KMS-11 (cell line): ENCODE measurements at regions not wholly inside any gene's neighbourhood (a gene's known extent, or its start where the extent isn't known, plus 50 kb on each side); places are given as distances from the start of the nearest gene placed in this dataset.

Source experiments
- H2AFZ ChIP-seq: fragments of 200-600 bp; sonication (generic); 2 replicates; pipeline ENCODE4 v1.6.1; 2016; ENCODE audit warnings: antibody characterized with exemption, mixed run types, low read depth
- H3K27ac ChIP-seq: fragments of 200-600 bp; sonication (generic); 2 replicates; pipeline ENCODE4 v1.6.1; 2016; ENCODE audit warnings: mild to moderate bottlenecking, mixed run types
- H3K27me3 ChIP-seq: fragments of 200-600 bp; sonication (generic); 2 replicates; pipeline ENCODE4 v1.6.1; 2017; ENCODE audit warnings: mild to moderate bottlenecking, low read depth, mixed run types, moderate library complexity; ENCODE audit not compliant: insufficient read depth
- H3K36me3 ChIP-seq: fragments of 200-600 bp; sonication (generic); 2 replicates; pipeline ENCODE4 v1.6.1; 2017; ENCODE audit warnings: mild to moderate bottlenecking, mixed run types; ENCODE audit not compliant: insufficient read depth
- H3K4me1 ChIP-seq: fragments of 200-600 bp; sonication (generic); 2 replicates; pipeline ENCODE4 v1.6.1; 2016; ENCODE audit warnings: mild to moderate bottlenecking, low read depth, mixed run types; ENCODE audit not compliant: poor library complexity, severe bottlenecking
- H3K4me2 ChIP-seq: fragments of 200-600 bp; sonication (generic); 2 replicates; pipeline ENCODE4 v1.7.0; 2016; ENCODE audit warnings: mild to moderate bottlenecking, mixed run types
- H3K4me3 ChIP-seq: fragments of 200-600 bp; sonication (generic); IDR thresholded peaks from 2 replicates; pipeline ENCODE4 v1.6.1; 2017; ENCODE audit warnings: low read depth, low read length, mixed read lengths; ENCODE audit not compliant: insufficient read depth
- H3K79me2 ChIP-seq: fragments of 200-600 bp; sonication (generic); 2 replicates; pipeline ENCODE4 v1.6.1; 2016; ENCODE audit warnings: low read depth, mixed run types; ENCODE audit not compliant: insufficient read depth
- H3K9ac ChIP-seq: fragments of 200-600 bp; sonication (generic); 2 replicates; pipeline ENCODE4 v1.6.1; 2016; ENCODE audit warnings: mild to moderate bottlenecking, mixed run types
- H4K20me1 ChIP-seq: fragments of 200-600 bp; sonication (generic); 2 replicates; pipeline ENCODE4 v1.6.1; 2016; ENCODE audit warnings: mild to moderate bottlenecking, mixed run types; ENCODE audit not compliant: insufficient read depth
- TF ChIP-seq, protein P1 (sequence below): fragments of 200-600 bp; sonication (generic); conservative IDR thresholded peaks from 2 replicates; pipeline ENCODE4 v1.6.1; 2017; ENCODE audit warnings: low read depth, mild to moderate bottlenecking, antibody characterized with exemption, low read length, moderate library complexity, mixed read lengths

DNA sequence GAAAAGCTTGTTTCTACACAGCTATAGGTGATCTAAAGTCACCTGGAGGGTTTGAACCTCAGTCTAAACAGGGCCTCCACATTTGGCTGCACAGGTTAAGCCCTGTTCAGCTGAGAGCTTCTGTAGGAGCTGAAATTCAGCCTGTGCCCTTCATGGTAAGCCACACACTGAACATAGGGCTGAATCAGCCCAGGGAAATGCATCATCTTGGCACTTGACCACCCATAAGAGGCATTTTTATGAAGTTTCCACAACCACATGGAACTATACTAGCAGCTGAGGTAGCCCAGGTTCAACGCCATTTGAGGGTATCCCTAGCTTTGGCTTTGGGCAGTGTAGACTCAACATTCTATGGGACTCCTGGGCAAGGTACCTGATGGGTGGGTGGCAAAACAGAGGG is 126.8 kb downstream of the FAM174B start:
- no peaks in the 10 kb centered on the region for H3K36me3 ChIP-seq
- H4K20me1 ChIP-seq, result no peaks in the 10 kb centered on the region
- TF ChIP-seq, protein P1, sequence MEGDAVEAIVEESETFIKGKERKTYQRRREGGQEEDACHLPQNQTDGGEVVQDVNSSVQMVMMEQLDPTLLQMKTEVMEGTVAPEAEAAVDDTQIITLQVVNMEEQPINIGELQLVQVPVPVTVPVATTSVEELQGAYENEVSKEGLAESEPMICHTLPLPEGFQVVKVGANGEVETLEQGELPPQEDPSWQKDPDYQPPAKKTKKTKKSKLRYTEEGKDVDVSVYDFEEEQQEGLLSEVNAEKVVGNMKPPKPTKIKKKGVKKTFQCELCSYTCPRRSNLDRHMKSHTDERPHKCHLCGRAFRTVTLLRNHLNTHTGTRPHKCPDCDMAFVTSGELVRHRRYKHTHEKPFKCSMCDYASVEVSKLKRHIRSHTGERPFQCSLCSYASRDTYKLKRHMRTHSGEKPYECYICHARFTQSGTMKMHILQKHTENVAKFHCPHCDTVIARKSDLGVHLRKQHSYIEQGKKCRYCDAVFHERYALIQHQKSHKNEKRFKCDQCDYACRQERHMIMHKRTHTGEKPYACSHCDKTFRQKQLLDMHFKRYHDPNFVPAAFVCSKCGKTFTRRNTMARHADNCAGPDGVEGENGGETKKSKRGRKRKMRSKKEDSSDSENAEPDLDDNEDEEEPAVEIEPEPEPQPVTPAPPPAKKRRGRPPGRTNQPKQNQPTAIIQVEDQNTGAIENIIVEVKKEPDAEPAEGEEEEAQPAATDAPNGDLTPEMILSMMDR, result no peak
- no peak overlapping the region for H3K4me3 ChIP-seq
- no peaks in the 10 kb centered on the region for H3K79me2 ChIP-seq
- no peak overlapping the region for H3K4me2 ChIP-seq
- no peak overlapping the region for H3K27ac ChIP-seq
- no peak overlapping the region for H2AFZ ChIP-seq
- H3K4me1 ChIP-seq, result peaks cover 8% of the 10 kb centered on the region
- H3K9ac ChIP-seq, result no peak overlapping the region
- no peaks in the 10 kb centered on the region for H3K27me3 ChIP-seq

DNA sequence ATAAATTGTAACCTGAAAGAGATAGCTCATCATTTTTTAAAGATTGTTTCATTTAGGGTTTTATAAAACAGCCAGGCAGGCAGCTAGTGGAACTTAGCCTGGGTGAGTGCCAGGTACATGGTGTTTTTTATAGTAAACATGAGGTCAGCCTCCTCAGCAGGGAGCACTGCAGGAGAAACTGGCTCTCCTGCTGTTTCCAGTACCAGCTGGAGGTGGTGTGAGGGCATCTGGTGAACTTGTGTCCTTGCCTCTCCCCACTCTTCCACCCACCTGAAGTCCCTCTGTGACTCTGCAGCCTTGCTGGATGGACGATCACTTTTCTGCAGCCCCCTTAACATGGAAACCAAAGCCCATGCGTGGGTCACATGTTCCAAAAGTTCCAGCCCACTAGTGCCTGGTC is 128.4 kb downstream of the FAM174B start:
- Histone ChIP-seq H3K27me3 (no peaks in the 10 kb centered on the region), H2AFZ (no peak overlapping the region), H3K4me2 (no peak overlapping the region), H3K9ac (no peak overlapping the region), H3K4me3 (no peak overlapping the region), H3K36me3 (no peaks in the 10 kb centered on the region), H3K27ac (no peak overlapping the region), H3K79me2 (no peaks in the 10 kb centered on the region), H3K4me1 (peaks cover 8% of the 10 kb centered on the region), H4K20me1 (no peaks in the 10 kb centered on the region)
- TF ChIP-seq, protein P1, result no peak

DNA sequence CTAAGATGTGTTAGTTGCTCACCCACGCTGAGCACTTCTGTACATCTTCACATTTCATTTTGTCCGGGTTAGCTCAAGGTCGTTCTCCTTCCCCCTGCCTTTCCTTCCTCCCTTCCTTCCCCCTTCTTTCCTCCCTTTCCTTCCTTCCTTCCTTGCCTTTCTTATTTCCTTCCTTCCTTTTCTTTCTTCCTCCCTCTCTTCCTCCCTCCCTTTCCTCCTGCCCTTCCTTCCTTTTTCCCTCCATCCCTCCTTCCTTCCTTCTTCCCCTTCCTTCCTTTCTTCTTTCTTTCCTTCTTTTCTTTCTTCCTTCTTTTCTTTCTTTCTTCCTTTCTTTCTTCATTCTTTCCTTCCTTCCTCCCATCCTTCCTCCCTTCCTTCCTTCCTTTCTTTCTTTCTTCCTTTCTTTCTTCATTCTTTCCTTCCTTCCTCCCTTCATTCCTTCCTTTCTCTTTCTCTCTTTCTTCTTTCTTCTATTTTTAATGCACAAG is 129.8 kb downstream of the FAM174B start:
- no peaks in the 10 kb centered on the region for H3K27me3 ChIP-seq
- no peaks in the 10 kb centered on the region for H4K20me1 ChIP-seq
- H3K36me3 ChIP-seq, result no peaks in the 10 kb centered on the region
- H3K4me2 ChIP-seq, result no peak overlapping the region
- H3K27ac ChIP-seq, result no peak overlapping the region
- TF ChIP-seq, protein P1, result no peak
- no peak overlapping the region for H3K4me3 ChIP-seq
- H3K9ac ChIP-seq, result no peak overlapping the region
- peaks cover 8% of the 10 kb centered on the region for H3K4me1 ChIP-seq
- no peak overlapping the region for H2AFZ ChIP-seq
- H3K79me2 ChIP-seq, result no peaks in the 10 kb centered on the region

DNA sequence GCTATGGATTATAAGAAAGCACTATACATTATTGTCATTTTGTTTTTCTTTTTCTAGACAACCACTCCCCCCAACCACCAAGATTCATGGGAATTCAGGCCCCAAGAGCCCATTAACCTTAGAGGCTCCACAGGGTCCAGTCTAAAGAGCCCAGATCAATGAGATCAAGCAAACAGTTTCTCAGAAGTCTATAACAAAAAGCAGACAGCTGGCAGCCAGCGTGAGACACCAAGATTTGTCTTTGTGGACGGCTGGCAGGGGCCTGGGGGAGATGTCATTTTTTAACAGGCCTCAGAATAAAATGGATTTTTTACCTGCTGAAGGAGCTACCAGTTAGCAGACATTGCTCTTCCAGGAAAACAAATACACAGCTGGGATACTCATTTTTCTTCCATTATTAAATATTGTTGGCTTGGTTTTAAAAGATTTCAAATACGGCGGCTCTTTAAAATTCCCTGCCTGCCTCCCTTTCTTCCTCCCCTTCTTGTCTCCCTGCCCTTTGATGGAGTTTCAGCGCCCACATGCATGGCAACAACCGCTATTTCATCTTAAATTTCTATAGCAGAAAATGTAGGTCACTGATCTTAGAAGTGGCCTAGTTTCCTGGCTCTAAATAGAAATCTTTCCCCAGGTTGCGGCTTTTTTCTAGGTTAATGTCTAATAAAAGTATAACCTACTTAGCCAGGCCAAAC is 130.6 kb downstream of the FAM174B start:
- Histone ChIP-seq H3K4me3 (no peak overlapping the region), H4K20me1 (no peaks in the 10 kb centered on the region), H3K36me3 (no peaks in the 10 kb centered on the region), H2AFZ (no peak overlapping the region), H3K9ac (no peak overlapping the region), H3K27ac (no peak overlapping the region), H3K4me2 (no peak overlapping the region), H3K79me2 (no peaks in the 10 kb centered on the region), H3K4me1 (peaks cover 8% of the 10 kb centered on the region), H3K27me3 (no peaks in the 10 kb centered on the region)
- TF ChIP-seq, protein P1, result no peak
